Neural cell (in vitro differentiated cells): ENCODE measurements at regions not wholly inside any gene's neighbourhood (a gene's known extent, or its start where the extent isn't known, plus 50 kb on each side); places are given as distances from the start of the nearest gene placed in this dataset.

ENCODE experiments used
- H2AFZ ChIP-seq: fragments of 200-600, 300-800 bp; sonication (generic), shearing (Covaris generic); 2 replicates; pipeline ENCODE4 v1.6.0; 2014; ENCODE audit warnings: low read depth, mild to moderate bottlenecking, antibody characterized with exemption, low read length, moderate library complexity
- H3F3A ChIP-seq: fragments of 200-600 bp; shearing (Covaris generic); 2 replicates; pipeline ENCODE4 v1.6.1; 2016; ENCODE audit warnings: mild to moderate bottlenecking, moderate library complexity, mixed read lengths, antibody characterized with exemption, low read length; ENCODE audit not compliant: insufficient read depth, poor library complexity, severe bottlenecking
- H3K27ac ChIP-seq: fragments of 200-600, 300-800 bp; sonication (generic), shearing (Covaris generic); 2 replicates; pipeline ENCODE4 v1.5.1; 2014; ENCODE audit warnings: mild to moderate bottlenecking, low read length, moderate library complexity
- H3K27me3 ChIP-seq: fragments of 300-800, 200-600 bp; sonication (generic), shearing (Covaris generic); 2 replicates; pipeline ENCODE4 v1.6.0; 2014; ENCODE audit warnings: mild to moderate bottlenecking, low read depth, low read length, moderate library complexity; ENCODE audit not compliant: insufficient read depth
- H3K36me3 ChIP-seq: fragments of 300-800, 200-600 bp; sonication (generic), shearing (Covaris generic); 2 replicates; pipeline ENCODE4 v1.5.1; 2014; ENCODE audit warnings: mild to moderate bottlenecking, antibody characterized with exemption, low read length, moderate library complexity; ENCODE audit not compliant: insufficient read depth
- H3K4me2 ChIP-seq: fragments of 300-800, 200-600 bp; sonication (generic), shearing (Covaris generic); 2 replicates; pipeline ENCODE4 v1.6.0; 2014; ENCODE audit warnings: mild to moderate bottlenecking, low read length
- H3K4me3 ChIP-seq: fragments of 300-800, 200-600 bp; sonication (generic), shearing (Covaris generic); 2 replicates; pipeline ENCODE4 v1.5.1; 2014; ENCODE audit warnings: mild to moderate bottlenecking, low read length, moderate library complexity
- H3K79me2 ChIP-seq: fragments of 200-600 bp; shearing (Covaris generic); replicated peaks from 2 replicates; pipeline ENCODE4 v1.6.0; 2014; ENCODE audit warnings: mild to moderate bottlenecking, low read length, moderate library complexity; ENCODE audit not compliant: insufficient read depth
- H3K9ac ChIP-seq: fragments of 300-800, 200-600 bp; sonication (generic), shearing (Covaris generic); 2 replicates; pipeline ENCODE4 v1.6.1; 2016; ENCODE audit warnings: mild to moderate bottlenecking, low read length, mixed read lengths
- H3K9me2 ChIP-seq: fragments of 200-600 bp; shearing (Covaris generic); 2 replicates; pipeline ENCODE4 v1.6.1; 2016; ENCODE audit warnings: mild to moderate bottlenecking, low read length, mixed read lengths; ENCODE audit not compliant: insufficient read depth
- H3K9me3 ChIP-seq: fragments of 200-600, 300-800 bp; sonication (generic), shearing (Covaris generic); 2 replicates; pipeline ENCODE4 v1.6.1; 2016; ENCODE audit warnings: mild to moderate bottlenecking, mixed run types, low read length, moderate library complexity, mixed read lengths
- H4K20me1 ChIP-seq: fragments of 200-600 bp; shearing (Covaris generic); 2 replicates; pipeline ENCODE4 v1.6.1; 2016; ENCODE audit warnings: mild to moderate bottlenecking, mixed run types; ENCODE audit not compliant: insufficient read depth
- CTCF ChIP-seq: fragments of 450-650 bp; IDR thresholded peaks from 2 replicates; pipeline ENCODE4 v1.5.1; 2014; ENCODE audit warnings: antibody characterized with exemption, mild to moderate bottlenecking, moderate library complexity; ENCODE audit not compliant: poor library complexity, severe bottlenecking
- EP300 ChIP-seq: fragments of 450-650 bp; conservative IDR thresholded peaks from 2 replicates; pipeline ENCODE4 v1.6.1; 2014; ENCODE audit warnings: antibody characterized with exemption, mild to moderate bottlenecking, moderate library complexity; ENCODE audit not compliant: poor library complexity, severe bottlenecking
- EZH2 ChIP-seq: fragments of 200-600, 300-800 bp; shearing (Covaris generic), sonication (generic); IDR thresholded peaks from 2 replicates; pipeline ENCODE4 v1.6.1; 2014; ENCODE audit warnings: antibody characterized with exemption, low read length, borderline replicate concordance, mild to moderate bottlenecking; ENCODE audit not compliant: insufficient read depth, poor library complexity, severe bottlenecking
- MXI1 ChIP-seq: fragments of 450-650 bp; conservative IDR thresholded peaks from 2 replicates; pipeline ENCODE4 v1.6.1; 2014; ENCODE audit warnings: antibody characterized with exemption, mild to moderate bottlenecking; ENCODE audit not compliant: poor library complexity, severe bottlenecking
- POLR2AphosphoS5 ChIP-seq: IDR thresholded peaks from 2 replicates; pipeline ENCODE4 v1.6.1; 2012
- RAD21 ChIP-seq: fragments of 450-650 bp; conservative IDR thresholded peaks from 2 replicates; pipeline ENCODE4 v1.6.1; 2014; ENCODE audit warnings: antibody characterized with exemption, mild to moderate bottlenecking, moderate library complexity
- REST ChIP-seq: IDR thresholded peaks from 2 replicates; pipeline ENCODE4 v1.6.1; 2012; ENCODE audit warnings: borderline replicate concordance
- SMC3 ChIP-seq: fragments of 450-650 bp; conservative IDR thresholded peaks from 2 replicates; pipeline ENCODE4 v1.6.1; 2014; ENCODE audit warnings: antibody characterized with exemption, mild to moderate bottlenecking, moderate library complexity; ENCODE audit not compliant: poor library complexity
- TAF1 ChIP-seq: IDR thresholded peaks from 2 replicates; pipeline ENCODE4 v1.6.1; 2012; ENCODE audit warnings: low read depth

DNA sequence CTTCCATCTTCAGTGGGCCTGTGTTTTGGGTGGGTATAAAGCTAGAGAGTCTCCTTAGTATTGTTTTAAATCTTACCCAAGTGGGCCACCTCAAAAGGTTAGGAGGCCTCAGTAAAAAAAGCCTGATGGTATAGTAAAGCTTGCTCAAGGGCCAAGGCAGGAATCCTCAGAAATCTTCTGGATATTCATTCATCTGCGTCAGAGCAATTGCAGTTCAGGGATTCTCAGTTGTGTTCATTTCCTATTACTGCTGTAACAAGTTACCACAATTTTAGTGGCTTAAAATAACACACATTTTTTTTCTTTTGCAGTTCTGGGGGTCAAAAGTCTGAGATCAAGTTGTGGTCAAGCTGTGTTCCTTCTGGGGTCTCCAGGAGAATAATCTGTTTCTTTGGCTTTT, 985.5 kb downstream of the TLE4 start:
- no peaks in the 10 kb centered on the region for H4K20me1 ChIP-seq
- no peak overlapping the region for H3K4me3 ChIP-seq
- no peak overlapping the region for H3K27ac ChIP-seq
- no peak overlapping the region for H3K4me2 ChIP-seq
- no peaks in the 10 kb centered on the region for H3F3A ChIP-seq
- no peaks in the 10 kb centered on the region for H3K9me3 ChIP-seq
- no peak overlapping the region for H2AFZ ChIP-seq
- H3K9ac ChIP-seq = no peak overlapping the region
- H3K9me2 ChIP-seq = no peaks in the 10 kb centered on the region
- no peaks in the 10 kb centered on the region for H3K36me3 ChIP-seq
- H3K79me2 ChIP-seq = no peaks in the 10 kb centered on the region
- TF ChIP-seq SMC3 (no peak), MXI1 (no peak), POLR2AphosphoS5 (no peak), REST (no peak)
- no peaks in the 10 kb centered on the region for H3K27me3 ChIP-seq

GRCh38 chr9:80556631-80557030, 984.9 kb downstream of the TLE4 start:
- Histone ChIP-seq H3K4me2 (no peak overlapping the region), H3K79me2 (no peaks in the 10 kb centered on the region), H3F3A (no peaks in the 10 kb centered on the region), H4K20me1 (no peaks in the 10 kb centered on the region), H2AFZ (no peak overlapping the region), H3K27me3 (no peaks in the 10 kb centered on the region), H3K36me3 (no peaks in the 10 kb centered on the region), H3K9me3 (no peaks in the 10 kb centered on the region), H3K9me2 (no peaks in the 10 kb centered on the region), H3K27ac (no peak overlapping the region), H3K4me3 (no peak overlapping the region), H3K9ac (no peak overlapping the region)
- TF ChIP-seq RAD21 (no peak), REST (no peak), MXI1 (no peak), EZH2 (no peak), SMC3 (no peak), CTCF (no peak), POLR2AphosphoS5 (no peak), EP300 (no peak), TAF1 (no peak)
